ENCODE measurements at regions not wholly inside any gene's neighbourhood (a gene's known extent, or its start where the extent isn't known, plus 50 kb on each side); places are given as distances from the start of the nearest gene placed in this dataset.

DNA sequence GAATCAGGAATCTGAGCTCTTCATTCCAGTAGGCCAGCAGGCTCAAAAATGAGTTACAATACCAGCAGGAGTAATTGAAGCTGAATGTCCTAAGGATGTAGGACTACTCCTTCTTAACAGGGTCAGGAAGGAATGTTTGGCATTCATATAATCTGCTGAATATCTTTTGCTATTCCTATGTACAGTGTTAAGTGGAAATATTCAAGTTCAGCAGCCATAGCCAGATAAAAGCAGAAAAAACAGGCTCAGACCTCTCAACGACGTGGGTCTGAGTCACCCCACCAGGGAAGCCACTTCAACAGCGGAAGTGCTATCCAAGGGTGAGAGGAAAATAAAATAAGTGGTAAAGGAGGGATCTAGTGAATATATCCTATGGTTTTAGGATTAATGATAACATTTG, 577.0 kb downstream of the SPOCK3 start:
- H3K4me3 ChIP-seq (ENCODE audit: low read depth, low read length), result no peak overlapping the region
- H3K27ac Mint-ChIP-seq, result no peak overlapping the region
- ATAC-seq (ENCODE audit: low read depth in 2 of 2), result no peak

DNA sequence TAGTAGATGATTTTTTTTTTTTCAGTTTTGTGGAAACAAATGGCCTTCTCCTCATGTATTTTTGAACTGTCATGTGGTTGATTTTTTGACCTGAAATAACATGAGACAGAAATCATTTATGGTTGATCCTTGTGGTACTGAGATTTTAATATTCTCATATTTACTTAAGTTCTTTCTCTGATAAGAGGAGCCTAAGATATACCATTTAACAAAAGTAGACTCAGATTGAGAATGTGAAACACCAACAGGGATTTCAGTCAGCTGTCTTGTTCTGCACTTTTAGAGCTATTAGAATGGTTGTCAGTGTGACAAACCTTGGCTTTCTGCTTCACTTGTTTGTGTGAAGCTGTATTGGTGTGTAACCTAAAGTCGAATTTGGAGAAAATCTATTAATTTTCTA, 575.7 kb downstream of the SPOCK3 start:
- no peak overlapping the region for H3K4me3 ChIP-seq (ENCODE audit: low read depth, low read length)
- no peaks in the 10 kb centered on the region for H3K27me3 ChIP-seq (ENCODE audit: control insufficient read depth, insufficient read depth, low read length)
- no peak overlapping the region for H3K4me3 Mint-ChIP-seq
- no peaks in the 10 kb centered on the region for H3K4me1 Mint-ChIP-seq
- H3K36me3 ChIP-seq (ENCODE audit: control insufficient read depth, insufficient read depth, low read length), result no peaks in the 10 kb centered on the region
- H3K4me1 ChIP-seq (ENCODE audit: control insufficient read depth, insufficient read depth, low read length, poor library complexity, severe bottlenecking), result no peaks in the 10 kb centered on the region
- H3K9me3 ChIP-seq (ENCODE audit: control insufficient read depth in 2 of 2, low read length in 2 of 2), result no peaks in the 10 kb centered on the region
- no peaks in the 10 kb centered on the region for H3K27me3 Mint-ChIP-seq
- H3K9me3 Mint-ChIP-seq, result peaks cover 0 to 40% (median 5%) of the 10 kb centered on the region in 7 donors
- no peak overlapping the region for H3K27ac ChIP-seq (ENCODE audit: insufficient read depth, low read length, poor library complexity, severe bottlenecking)
- no peak overlapping the region for H3K27ac Mint-ChIP-seq
- no peaks in the 10 kb centered on the region for H3K36me3 Mint-ChIP-seq
- DNase-seq (no peak), ATAC-seq (ENCODE audit: low read depth in 2 of 2) (no peak)

More for the DNA sequence above, 577.0 kb downstream of the SPOCK3 start:
- no peaks in the 10 kb centered on the region for H3K36me3 ChIP-seq (ENCODE audit: control insufficient read depth, insufficient read depth, low read length)
- Mint-ChIP-seq H3K4me3 (no peak overlapping the region), H3K9me3 (peaks cover 0 to 26% (median 4%) of the 10 kb centered on the region in 7 donors), H3K27me3 (no peaks in the 10 kb centered on the region), H3K36me3 (no peaks in the 10 kb centered on the region), H3K4me1 (no peaks in the 10 kb centered on the region)
- DNase-seq, result no peak
- no peak overlapping the region for H3K27ac ChIP-seq (ENCODE audit: insufficient read depth, low read length, poor library complexity, severe bottlenecking)
- H3K4me1 ChIP-seq (ENCODE audit: control insufficient read depth, insufficient read depth, low read length, poor library complexity, severe bottlenecking), result no peaks in the 10 kb centered on the region
- H3K9me3 ChIP-seq (ENCODE audit: control insufficient read depth in 2 of 2, low read length in 2 of 2), result no peaks in the 10 kb centered on the region
- H3K27me3 ChIP-seq (ENCODE audit: control insufficient read depth, insufficient read depth, low read length), result no peaks in the 10 kb centered on the region

DNA sequence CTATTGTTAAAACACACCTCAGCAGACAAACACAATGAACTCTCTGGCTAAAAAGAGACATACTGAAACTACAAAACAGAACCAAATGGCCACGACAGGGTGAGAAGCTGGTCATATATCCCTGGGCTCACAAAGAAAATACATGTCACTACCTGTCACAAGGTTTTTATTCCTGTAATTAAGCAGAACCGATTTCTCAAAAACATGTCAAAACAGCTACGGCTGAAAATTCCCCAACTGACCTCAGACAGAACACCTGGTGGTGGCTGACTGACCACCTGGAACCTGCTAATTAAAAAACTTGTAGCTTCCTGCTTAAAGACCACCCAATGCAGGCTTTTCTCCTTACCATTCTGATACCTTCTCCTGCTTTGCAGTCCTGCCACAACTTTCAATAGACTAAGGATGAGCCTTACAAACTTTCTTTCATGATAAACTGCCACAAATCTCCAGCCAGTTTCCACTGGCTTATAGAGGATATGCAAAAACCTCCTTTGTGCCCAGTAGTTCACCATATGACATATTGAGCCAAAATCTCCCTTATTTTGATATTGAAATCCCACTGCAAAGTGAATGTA, 571.9 kb downstream of the SPOCK3 start:
- Mint-ChIP-seq H3K4me1 (no peaks in the 10 kb centered on the region), H3K27me3 (no peaks in the 10 kb centered on the region), H3K36me3 (no peaks in the 10 kb centered on the region), H3K4me3 (no peak overlapping the region), H3K9me3 (peaks cover 0 to 29% (median 5%) of the 10 kb centered on the region in 7 donors), H3K27ac (no peak overlapping the region)
- Histone ChIP-seq H3K4me1 (ENCODE audit: control insufficient read depth, insufficient read depth, low read length, poor library complexity, severe bottlenecking) (no peaks in the 10 kb centered on the region), H3K27me3 (ENCODE audit: control insufficient read depth, insufficient read depth, low read length) (no peaks in the 10 kb centered on the region), H3K4me3 (ENCODE audit: low read depth, low read length) (no peak overlapping the region), H3K27ac (ENCODE audit: insufficient read depth, low read length, poor library complexity, severe bottlenecking) (no peak overlapping the region), H3K36me3 (ENCODE audit: control insufficient read depth, insufficient read depth, low read length) (no peaks in the 10 kb centered on the region), H3K9me3 (ENCODE audit: control insufficient read depth in 2 of 2, low read length in 2 of 2) (no peaks in the 10 kb centered on the region)
- DNase-seq, result no peak
- no peak for ATAC-seq (ENCODE audit: low read depth in 2 of 2)

DNA sequence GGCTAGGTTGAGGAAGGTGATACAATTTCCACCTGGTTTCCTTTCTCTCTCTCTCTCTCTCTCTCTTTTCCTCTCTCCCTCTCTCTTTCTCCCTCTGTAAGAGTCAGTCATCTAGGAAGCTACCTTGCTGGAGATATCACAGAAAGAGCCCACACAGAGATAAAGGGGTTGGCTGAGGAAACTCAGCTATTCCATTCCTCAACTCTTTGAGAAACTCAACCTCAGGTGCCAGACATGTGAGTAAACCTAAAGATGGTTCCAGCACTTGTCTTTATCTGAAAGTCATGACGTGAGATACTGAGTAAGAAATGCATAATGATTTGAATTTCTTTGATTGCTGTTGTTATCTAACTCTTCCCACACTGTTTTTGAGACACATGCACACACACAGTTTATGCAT, 564.0 kb downstream of the SPOCK3 start:
- Mint-ChIP-seq H3K4me3 (no peak overlapping the region), H3K4me1 (no peaks in the 10 kb centered on the region), H3K36me3 (no peaks in the 10 kb centered on the region), H3K27ac (no peak overlapping the region), H3K9me3 (peaks cover 0 to 10% (median 4%) of the 10 kb centered on the region in 7 donors), H3K27me3 (no peaks in the 10 kb centered on the region)
- Histone ChIP-seq H3K27me3 (ENCODE audit: control insufficient read depth, insufficient read depth, low read length) (no peaks in the 10 kb centered on the region), H3K4me3 (ENCODE audit: low read depth, low read length) (no peak overlapping the region), H3K4me1 (ENCODE audit: control insufficient read depth, insufficient read depth, low read length, poor library complexity, severe bottlenecking) (no peaks in the 10 kb centered on the region), H3K36me3 (ENCODE audit: control insufficient read depth, insufficient read depth, low read length) (no peaks in the 10 kb centered on the region), H3K9me3 (ENCODE audit: control insufficient read depth in 2 of 2, low read length in 2 of 2) (no peaks in the 10 kb centered on the region), H3K27ac (ENCODE audit: insufficient read depth, low read length, poor library complexity, severe bottlenecking) (no peak overlapping the region)
- DNase-seq, result no peak
- ATAC-seq (ENCODE audit: low read depth in 2 of 2), result no peak

DNA sequence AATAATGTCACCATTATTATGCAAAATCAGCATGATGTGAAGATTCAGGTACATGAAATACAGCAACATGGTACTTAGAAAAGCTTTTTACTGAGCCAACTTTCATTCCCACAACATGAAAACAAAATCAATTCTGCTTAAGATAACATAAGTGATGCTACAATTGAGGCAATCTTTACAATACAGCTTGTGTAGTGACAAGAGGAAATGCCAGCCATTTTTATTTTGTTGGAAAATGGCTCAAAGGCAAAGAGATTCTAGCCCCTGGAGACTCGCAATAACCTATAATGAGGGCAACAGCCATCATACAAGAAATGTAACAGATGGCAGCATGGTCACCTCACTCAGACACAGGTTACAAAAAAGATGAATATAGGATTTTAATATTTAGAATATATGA, 560.4 kb downstream of the SPOCK3 start:
- H3K27ac ChIP-seq (ENCODE audit: insufficient read depth, low read length, poor library complexity, severe bottlenecking), result no peak overlapping the region
- no peak overlapping the region for H3K4me3 ChIP-seq (ENCODE audit: low read depth, low read length)
- ATAC-seq (ENCODE audit: low read depth in 2 of 2), result no peak
- Mint-ChIP-seq H3K4me3 (no peak overlapping the region), H3K4me1 (no peaks in the 10 kb centered on the region), H3K27ac (no peak overlapping the region), H3K9me3 (peaks cover under 1 to 13% (median 4%) of the 10 kb centered on the region in 7 donors), H3K27me3 (no peaks in the 10 kb centered on the region), H3K36me3 (no peaks in the 10 kb centered on the region)
- H3K9me3 ChIP-seq (ENCODE audit: control insufficient read depth in 2 of 2, low read length in 2 of 2), result no peaks in the 10 kb centered on the region
- no peaks in the 10 kb centered on the region for H3K27me3 ChIP-seq (ENCODE audit: control insufficient read depth, insufficient read depth, low read length)
- no peaks in the 10 kb centered on the region for H3K36me3 ChIP-seq (ENCODE audit: control insufficient read depth, insufficient read depth, low read length)
- H3K4me1 ChIP-seq (ENCODE audit: control insufficient read depth, insufficient read depth, low read length, poor library complexity, severe bottlenecking), result no peaks in the 10 kb centered on the region
- DNase-seq, result no peak

DNA sequence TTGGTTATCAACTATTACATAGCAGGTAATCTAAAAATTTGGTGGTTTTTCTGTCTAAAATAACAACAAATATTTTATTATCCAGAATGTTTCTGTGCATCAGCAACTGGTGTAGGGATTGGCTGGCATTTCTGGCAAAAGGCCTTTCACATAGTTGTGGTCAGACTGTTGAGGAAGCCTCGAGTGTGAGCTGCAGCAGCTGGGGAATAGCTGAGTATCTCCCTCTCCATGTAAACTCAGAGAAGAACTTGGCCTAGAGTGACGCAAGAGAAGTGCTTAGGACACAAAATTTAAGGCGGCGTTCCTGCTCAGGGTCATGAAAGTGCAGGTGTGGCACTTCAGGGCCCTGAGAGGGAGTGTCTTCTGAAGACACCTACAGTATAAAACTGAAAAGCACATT, 558.9 kb downstream of the SPOCK3 start:
- no peaks in the 10 kb centered on the region for H3K36me3 Mint-ChIP-seq
- no peak overlapping the region for H3K4me3 ChIP-seq (ENCODE audit: low read depth, low read length)
- H3K27ac Mint-ChIP-seq, result no peak overlapping the region
- H3K4me3 Mint-ChIP-seq, result no peak overlapping the region
- H3K9me3 Mint-ChIP-seq, result peaks cover 0 to 13% (median 4%) of the 10 kb centered on the region in 7 donors
- H3K9me3 ChIP-seq (ENCODE audit: control insufficient read depth in 2 of 2, low read length in 2 of 2), result no peaks in the 10 kb centered on the region
- no peak for DNase-seq
- H3K4me1 ChIP-seq (ENCODE audit: control insufficient read depth, insufficient read depth, low read length, poor library complexity, severe bottlenecking), result no peaks in the 10 kb centered on the region
- no peaks in the 10 kb centered on the region for H3K27me3 Mint-ChIP-seq
- H3K27me3 ChIP-seq (ENCODE audit: control insufficient read depth, insufficient read depth, low read length), result no peaks in the 10 kb centered on the region
- no peak overlapping the region for H3K27ac ChIP-seq (ENCODE audit: insufficient read depth, low read length, poor library complexity, severe bottlenecking)
- H3K4me1 Mint-ChIP-seq, result no peaks in the 10 kb centered on the region
- H3K36me3 ChIP-seq (ENCODE audit: control insufficient read depth, insufficient read depth, low read length), result no peaks in the 10 kb centered on the region
- ATAC-seq (ENCODE audit: low read depth in 2 of 2), result no peak

DNA sequence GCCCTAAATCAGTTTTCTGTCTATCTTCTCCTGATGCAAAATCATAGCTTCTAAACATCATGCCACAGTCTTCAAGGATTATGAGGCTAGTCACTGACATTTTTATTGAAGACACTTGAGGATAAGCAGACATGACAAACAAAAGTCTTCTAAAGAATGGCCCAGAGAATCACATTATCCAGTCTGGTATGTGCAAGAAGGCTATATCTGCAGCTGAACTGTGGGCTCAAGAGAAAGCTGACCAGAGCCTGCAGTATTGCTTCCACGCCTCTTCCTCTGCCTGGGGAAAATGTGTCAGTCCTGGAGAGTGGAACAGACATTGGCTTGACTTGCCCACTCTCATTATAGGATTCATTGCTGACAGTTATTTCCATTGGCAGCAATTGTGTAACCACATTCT, 553.5 kb downstream of the SPOCK3 start:
- no peak overlapping the region for H3K27ac Mint-ChIP-seq
- Histone ChIP-seq H3K27me3 (ENCODE audit: control insufficient read depth, insufficient read depth, low read length) (no peaks in the 10 kb centered on the region), H3K4me3 (ENCODE audit: low read depth, low read length) (no peak overlapping the region), H3K27ac (ENCODE audit: insufficient read depth, low read length, poor library complexity, severe bottlenecking) (no peak overlapping the region), H3K4me1 (ENCODE audit: control insufficient read depth, insufficient read depth, low read length, poor library complexity, severe bottlenecking) (no peaks in the 10 kb centered on the region), H3K9me3 (ENCODE audit: control insufficient read depth in 2 of 2, low read length in 2 of 2) (no peaks in the 10 kb centered on the region), H3K36me3 (ENCODE audit: control insufficient read depth, insufficient read depth, low read length) (no peaks in the 10 kb centered on the region)
- no peak overlapping the region for H3K4me3 Mint-ChIP-seq
- ATAC-seq (ENCODE audit: low read depth in 2 of 2), result no peak
- H3K36me3 Mint-ChIP-seq, result no peaks in the 10 kb centered on the region
- H3K9me3 Mint-ChIP-seq, result peaks cover 0 to 13% (median 6%) of the 10 kb centered on the region in 7 donors
- no peaks in the 10 kb centered on the region for H3K4me1 Mint-ChIP-seq
- DNase-seq, result no peak
- H3K27me3 Mint-ChIP-seq, result no peaks in the 10 kb centered on the region

DNA sequence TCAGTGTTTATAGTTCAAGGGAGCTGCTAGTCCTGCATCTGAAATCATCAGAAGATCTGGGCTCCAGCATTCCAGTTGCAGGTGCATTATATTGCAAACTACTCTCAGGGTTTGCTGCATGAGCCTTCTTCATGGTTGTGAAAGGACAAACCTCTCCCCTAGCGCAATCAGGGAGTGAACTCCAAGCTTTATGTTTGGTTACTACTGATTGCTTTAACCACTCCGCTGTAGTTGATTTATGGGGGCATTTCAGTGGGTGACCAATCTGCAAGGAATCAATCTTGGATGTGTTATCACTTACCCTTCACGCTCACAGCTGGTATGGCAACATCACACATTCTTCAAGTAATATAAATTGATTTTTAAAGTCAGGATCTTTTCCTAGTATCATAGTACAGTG, 552.1 kb downstream of the SPOCK3 start:
- Mint-ChIP-seq H3K36me3 (no peaks in the 10 kb centered on the region), H3K9me3 (peaks cover 2 to 10% (median 4%) of the 10 kb centered on the region in 7 donors)

More for the DNA sequence above, 552.1 kb downstream of the SPOCK3 start:
- Histone ChIP-seq H3K4me3 (ENCODE audit: low read depth, low read length) (no peak overlapping the region), H3K27ac (ENCODE audit: insufficient read depth, low read length, poor library complexity, severe bottlenecking) (no peak overlapping the region), H3K27me3 (ENCODE audit: control insufficient read depth, insufficient read depth, low read length) (no peaks in the 10 kb centered on the region), H3K4me1 (ENCODE audit: control insufficient read depth, insufficient read depth, low read length, poor library complexity, severe bottlenecking) (no peaks in the 10 kb centered on the region), H3K9me3 (ENCODE audit: control insufficient read depth in 2 of 2, low read length in 2 of 2) (no peaks in the 10 kb centered on the region), H3K36me3 (ENCODE audit: control insufficient read depth, insufficient read depth, low read length) (no peaks in the 10 kb centered on the region)
- H3K4me1 Mint-ChIP-seq, result no peaks in the 10 kb centered on the region
- no peak overlapping the region for H3K27ac Mint-ChIP-seq
- DNase-seq, result no peak
- H3K27me3 Mint-ChIP-seq, result no peaks in the 10 kb centered on the region
- ATAC-seq (ENCODE audit: low read depth in 2 of 2), result no peak
- H3K4me3 Mint-ChIP-seq, result no peak overlapping the region

All from CD4-positive, CD25-positive, alpha-beta regulatory T cell (primary cell).